Aorta (tissue), 5 donors: ENCODE measurements at regions not wholly inside any gene's neighbourhood (a gene's known extent, or its start where the extent isn't known, plus 50 kb on each side); places are given as distances from the start of the nearest gene placed in this dataset.

Experiments used
- ATAC-seq: fragments of 200-7000 bp; cut with Tn5 transposase; one replicate; pipeline ENCODE4 v1.9.1; 2022; ENCODE audit warnings: moderate library complexity; ENCODE audit not compliant: low FRiP score
- DNase-seq, 2 donors: peaks; one replicate each; pipeline ENCODE4 v3.0.0-alpha.2; 2020
- H3K27ac ChIP-seq, 2 donors: one replicate each; pipeline ENCODE4 v1.5.1; 2013; ENCODE audit warnings: low read length in 2 of 2, mild to moderate bottlenecking in 2 of 2, moderate library complexity in 2 of 2, control low read depth in 1 of 2, inconsistent platforms in 1 of 2, low read depth in 1 of 2
- H3K27me3 ChIP-seq, 2 donors: one replicate each; pipeline ENCODE4 v1.6.1; 2013; ENCODE audit warnings: control low read depth in 1 of 2, low read length in 1 of 2, mild to moderate bottlenecking in 1 of 2, moderate library complexity in 1 of 2; ENCODE audit not compliant: insufficient read depth in 2 of 2, control insufficient read depth in 1 of 2
- H3K36me3 ChIP-seq, 2 donors: one replicate each; pipeline ENCODE4 v1.6.1; 2013; ENCODE audit warnings: control low read depth in 1 of 2, low read length in 1 of 2, mild to moderate bottlenecking in 1 of 2; ENCODE audit not compliant: insufficient read depth in 2 of 2, control insufficient read depth in 1 of 2
- H3K4me1 ChIP-seq, 2 donors: one replicate each; pipeline ENCODE4 v1.6.1; 2013; ENCODE audit warnings: low read length in 2 of 2, control low read depth in 1 of 2, mild to moderate bottlenecking in 1 of 2, moderate library complexity in 1 of 2; ENCODE audit not compliant: insufficient read depth in 2 of 2, control insufficient read depth in 1 of 2
- H3K4me3 ChIP-seq, 2 donors: one replicate each; pipeline ENCODE4 v1.5.1; 2013; ENCODE audit warnings: low read length in 2 of 2, control low read depth in 1 of 2, mild to moderate bottlenecking in 1 of 2
- H3K9me3 ChIP-seq: one replicate; pipeline ENCODE4 v1.6.1; 2013; ENCODE audit warnings: mild to moderate bottlenecking, low read length; ENCODE audit not compliant: control insufficient read depth
- WGBS, 2 donors: extraction: QIAGEN DNeasy Blood & Tissue Kit; methylation state at CpG; one replicate each; pipeline ENCODE4 v1.1.7; 2013; 5-methylcytosine and 5-hydroxymethylcytosine counted together
- intact Hi-C, 2 donors: fragments of 100-400 bp; cut with DNase I; formaldehyde crosslinking; loops; one replicate each; pipeline versions ENCODE4 v1.14.2 to v1.15.0; 2022
- donor health status: healthy with polysubstance abuse.
- donor health status: Bipolar disorder and iron deficiency.
- donor health status: DM: no; HTN: no; CAD: no.
- donor health status: DM: no; HTN: no; CAD: no.
- donor health status: DM: yes; HTN: yes; CAD: no.

DNA sequence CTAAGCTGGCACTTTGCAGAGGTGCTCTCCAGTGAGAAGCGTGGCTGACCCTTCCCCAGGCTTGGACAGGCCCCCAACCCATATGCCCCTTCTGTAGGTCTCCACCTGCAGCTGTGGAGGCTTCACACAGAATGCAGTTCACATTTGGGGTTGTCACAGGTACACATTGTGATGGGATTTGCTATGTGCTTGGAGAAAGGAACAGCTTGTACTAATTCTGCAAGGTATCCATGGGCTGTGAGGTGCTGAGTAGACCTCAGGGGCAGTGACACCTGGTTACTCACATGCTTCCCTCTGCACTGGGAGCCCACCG, 188.9 kb downstream of the CXCL12 start:
- ATAC-seq (no peak), DNase-seq (no peak)
- intact Hi-C loops, result loop anchor here in 1 of 2 donors (5.0 to 10.0 kb wide), 3 partner anchors 59 to 389 kb away; no protein-coding TSS in a partner anchor
- WGBS, 2 donors, result 69 to 74% methylated on average over 2 of the region's 2 CpGs
- no peaks in the 10 kb centered on the region for H3K9me3 ChIP-seq
- H3K27me3 ChIP-seq, result no peaks in the 10 kb centered on the region
- H3K36me3 ChIP-seq, result no peaks in the 10 kb centered on the region
- no peak overlapping the region for H3K27ac ChIP-seq
- H3K4me3 ChIP-seq, result no peak overlapping the region
- no peaks in the 10 kb centered on the region for H3K4me1 ChIP-seq

- peak; percentile 82 for ATAC-seq
- no peaks in the 10 kb centered on the region for H3K4me1 ChIP-seq
- H3K27me3 ChIP-seq, result no peaks in the 10 kb centered on the region
- H3K27ac ChIP-seq, result peak overlapping the region in 1 of 2 donors; percentile 32
- no peak overlapping the region for H3K4me3 ChIP-seq
- intact Hi-C loops, result loop anchor here in 1 of 2 donors (5.0 to 10.0 kb wide), 3 partner anchors 59 to 388 kb away; no protein-coding TSS in a partner anchor
- H3K36me3 ChIP-seq, result no peaks in the 10 kb centered on the region
- DNase-seq, result peak; percentile 87 to 90
- 24 to 25% methylated on average over 9 of the region's 9 CpGs for WGBS, 2 donors
- H3K9me3 ChIP-seq, result no peaks in the 10 kb centered on the region
Measured at GRCh38 chr10:44195112-44196007, 189.5 kb downstream of the CXCL12 start.

DNA sequence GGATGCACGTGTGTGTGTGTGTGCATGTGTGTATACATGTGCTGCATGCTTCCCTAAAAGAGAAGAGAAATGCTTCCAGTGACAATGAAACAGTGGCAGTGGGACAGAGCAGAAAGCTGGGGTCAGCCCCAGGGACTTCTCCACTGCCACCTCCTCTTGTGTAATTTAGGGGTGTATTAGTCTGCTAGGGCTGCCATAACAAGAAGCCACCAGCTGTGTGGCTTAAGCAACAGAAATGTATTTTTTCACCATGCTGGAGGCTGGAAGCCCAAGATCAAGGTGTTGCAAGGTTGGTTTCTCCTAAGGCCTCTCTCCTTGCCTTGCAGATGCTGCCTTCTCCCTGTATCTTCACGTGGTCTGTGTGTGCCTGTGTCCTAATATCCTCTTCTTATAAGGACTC, 190.5 kb downstream of the CXCL12 start:
- no peak overlapping the region for H3K27ac ChIP-seq
- no peak for ATAC-seq
- WGBS, 2 donors, result 92 to 95% methylated on average over 2 of the region's 2 CpGs

GRCh38 chr10:44193567-44194220, 191.2 kb downstream of the CXCL12 start:
- DNase-seq (no peak), ATAC-seq (no peak)
- no peak overlapping the region for H3K27ac ChIP-seq
- intact Hi-C loops, result loop anchor here in 1 of 2 donors (10.0 kb wide), 1 partner anchor 61 kb away; no protein-coding TSS in a partner anchor
- H3K27me3 ChIP-seq, result no peaks in the 10 kb centered on the region
- H3K36me3 ChIP-seq, result no peaks in the 10 kb centered on the region
- H3K4me1 ChIP-seq, result no peaks in the 10 kb centered on the region
- no peaks in the 10 kb centered on the region for H3K9me3 ChIP-seq
- 70 to 72% methylated on average over 5 of the region's 5 CpGs for WGBS, 2 donors
- H3K4me3 ChIP-seq, result no peak overlapping the region

More for the DNA sequence above, 190.5 kb downstream of the CXCL12 start:
- Histone ChIP-seq H3K9me3 (no peaks in the 10 kb centered on the region), H3K4me3 (no peak overlapping the region), H3K36me3 (no peaks in the 10 kb centered on the region), H3K27me3 (no peaks in the 10 kb centered on the region), H3K4me1 (no peaks in the 10 kb centered on the region)
- no peak for DNase-seq
- intact Hi-C loops, result loop anchor here in 1 of 2 donors (10.0 kb wide), 1 partner anchor 60 kb away; no protein-coding TSS in a partner anchor

DNA sequence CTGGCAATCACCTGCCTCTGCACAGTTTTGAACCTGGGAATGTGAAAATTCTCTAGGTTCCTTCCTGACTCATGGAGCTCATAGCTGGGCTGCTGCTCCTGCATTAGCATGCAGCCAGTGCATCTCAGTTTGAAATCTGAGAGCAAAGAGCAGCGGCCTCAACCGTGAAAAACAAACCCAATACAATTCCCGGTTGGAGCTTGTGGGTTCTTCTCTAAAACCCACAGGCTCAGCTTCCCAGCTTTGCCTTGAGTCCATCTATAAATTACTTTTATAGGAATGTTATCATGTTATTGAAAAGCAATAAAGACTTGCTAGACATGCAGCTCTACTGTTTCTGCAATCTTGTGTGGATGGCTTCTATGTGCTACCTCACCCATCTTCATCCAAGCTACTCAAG, 191.7 kb downstream of the CXCL12 start:
- Histone ChIP-seq H3K4me3 (no peak overlapping the region), H3K9me3 (no peaks in the 10 kb centered on the region), H3K36me3 (no peaks in the 10 kb centered on the region), H3K4me1 (no peaks in the 10 kb centered on the region), H3K27ac (no peak overlapping the region), H3K27me3 (no peaks in the 10 kb centered on the region)
- intact Hi-C loops, result loop anchor here in 1 of 2 donors (10.0 kb wide), 1 partner anchor 62 kb away; no protein-coding TSS in a partner anchor
- WGBS, 2 donors, result 94 to 97% methylated on average over 3 of the region's 3 CpGs
- no peak for DNase-seq
- ATAC-seq, result no peak

DNA sequence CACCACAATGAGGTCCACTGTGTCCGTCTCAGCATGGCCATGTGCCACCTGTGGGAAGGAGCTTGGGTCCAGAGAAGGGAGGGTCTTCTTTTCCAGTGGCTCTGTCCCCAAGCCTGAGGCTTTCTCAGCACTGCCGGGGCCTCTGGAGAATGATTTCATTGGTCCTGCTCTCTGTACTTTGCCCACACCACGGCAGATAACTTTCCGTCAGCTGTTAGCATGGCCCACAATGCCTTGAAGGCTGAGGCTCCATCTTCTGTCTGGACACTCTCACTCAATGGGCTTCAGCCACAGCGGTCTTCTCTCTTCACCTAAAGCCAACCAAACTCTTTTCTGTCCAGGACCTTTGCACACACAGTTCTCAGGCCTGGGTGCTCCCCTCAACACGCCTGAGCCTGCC, 192.5 kb downstream of the CXCL12 start:
- DNase-seq, result no peak
- H3K27ac ChIP-seq, result no peak overlapping the region
- intact Hi-C loops, result loop anchor here in 1 of 2 donors (10.0 kb wide), 1 partner anchor 62 kb away; no protein-coding TSS in a partner anchor
- WGBS, 2 donors, result 87 to 97% methylated on average over 6 of the region's 6 CpGs
- H3K4me3 ChIP-seq, result no peak overlapping the region
- no peaks in the 10 kb centered on the region for H3K9me3 ChIP-seq
- H3K27me3 ChIP-seq, result no peaks in the 10 kb centered on the region
- ATAC-seq, result no peak
- no peaks in the 10 kb centered on the region for H3K36me3 ChIP-seq
- H3K4me1 ChIP-seq, result no peaks in the 10 kb centered on the region

- ATAC-seq, result no peak
- H3K4me1 ChIP-seq, result no peaks in the 10 kb centered on the region
- DNase-seq, result no peak
- no peaks in the 10 kb centered on the region for H3K36me3 ChIP-seq
- no peaks in the 10 kb centered on the region for H3K9me3 ChIP-seq
- H3K27me3 ChIP-seq, result no peaks in the 10 kb centered on the region
- no peak overlapping the region for H3K27ac ChIP-seq
- H3K4me3 ChIP-seq, result no peak overlapping the region
- intact Hi-C loops, result loop anchor here in 1 of 2 donors (10.0 kb wide), 1 partner anchor 64 kb away; no protein-coding TSS in a partner anchor
Measured at GRCh38 chr10:44190541-44190940, 194.4 kb downstream of the CXCL12 start.

- 89 to 92% methylated on average over 1 of the region's 1 CpG for WGBS, 2 donors
- Histone ChIP-seq H3K4me1 (no peaks in the 10 kb centered on the region), H3K4me3 (no peak overlapping the region), H3K27me3 (no peaks in the 10 kb centered on the region), H3K36me3 (no peaks in the 10 kb centered on the region), H3K27ac (no peak overlapping the region), H3K9me3 (no peaks in the 10 kb centered on the region)
- intact Hi-C loops, result no loop called here
- ATAC-seq (no peak), DNase-seq (no peak)
Measured at GRCh38 chr10:44186821-44187220, 198.1 kb downstream of the CXCL12 start.
